T-helper 1 cell treated with Interleukin-12 subunit alpha and Interleukin-12 subunit beta and Interleukin-4 antibody, amounts not matched to agents 30 μg/mL and 1 μg/mL, for 36 hours (primary cell): ENCODE measurements at regions not wholly inside any gene's neighbourhood (a gene's known extent, or its start where the extent isn't known, plus 50 kb on each side); places are given as distances from the start of the nearest gene placed in this dataset.
"Not testable (repeated sequence)": the region's sequence is repeated elsewhere in the genome, so short reads cannot be mapped to it uniquely, and the experiment has no call there.

Source experiments
- H3K27ac Mint-ChIP-seq: one replicate; pipeline ENCODE4 v1.8.0; 2021; ENCODE audit warnings: mild to moderate bottlenecking, mixed read lengths
- H3K27me3 Mint-ChIP-seq: one replicate; pipeline ENCODE4 v1.8.0; 2021; ENCODE audit warnings: low read depth, mixed read lengths
- H3K36me3 Mint-ChIP-seq: one replicate; pipeline ENCODE4 v1.8.0; 2021; ENCODE audit warnings: low read depth, mixed read lengths
- H3K4me1 Mint-ChIP-seq: one replicate; pipeline ENCODE4 v1.8.0; 2021; ENCODE audit warnings: low read depth, mixed read lengths
- H3K4me3 Mint-ChIP-seq: one replicate; pipeline ENCODE4 v1.8.0; 2021; ENCODE audit warnings: mild to moderate bottlenecking, moderate library complexity, mixed read lengths
- H3K9me3 Mint-ChIP-seq: one replicate; pipeline ENCODE4 v1.8.0; 2021; ENCODE audit warnings: mixed read lengths

- Mint-ChIP-seq H3K4me1 (no peaks in the 10 kb centered on the region), H3K4me3 (no peak overlapping the region), H3K9me3 (no peaks in the 10 kb centered on the region), H3K27ac (no peak overlapping the region), H3K36me3 (no peaks in the 10 kb centered on the region), H3K27me3 (peaks cover 19% of the 10 kb centered on the region)
These were observed 170.2 kb upstream of the TPRG1 start for GRCh38 chr3:189001559-189001958.

GRCh38 chr3:189003410-189003809 lies 168.4 kb upstream of the TPRG1 start:
- Mint-ChIP-seq H3K4me3 (no peak overlapping the region), H3K27ac (no peak overlapping the region), H3K4me1 (no peaks in the 10 kb centered on the region), H3K9me3 (no peaks in the 10 kb centered on the region), H3K27me3 (peaks cover 19% of the 10 kb centered on the region), H3K36me3 (no peaks in the 10 kb centered on the region)

GRCh38 chr3:189013224-189013888 lies 158.4 kb upstream of the TPRG1 start:
- Mint-ChIP-seq H3K9me3 (peaks cover 45% of the 10 kb centered on the region), H3K4me3 (peak overlapping the region; percentile 5), H3K27ac (peak overlapping the region; percentile 22), H3K4me1 (peaks cover 19% of the 10 kb centered on the region), H3K36me3 (peaks cover 21% of the 10 kb centered on the region), H3K27me3 (peaks cover 25% of the 10 kb centered on the region)

GRCh38 chr3:189014526-189014925 lies 157.2 kb upstream of the TPRG1 start:
- Mint-ChIP-seq H3K4me3 (no peak overlapping the region), H3K9me3 (peaks cover 45% of the 10 kb centered on the region), H3K27ac (no peak overlapping the region), H3K36me3 (peaks cover 21% of the 10 kb centered on the region), H3K4me1 (peaks cover 19% of the 10 kb centered on the region), H3K27me3 (peaks cover 25% of the 10 kb centered on the region)

GRCh38 chr3:189022576-189023466 lies 148.9 kb upstream of the TPRG1 start:
- H3K36me3 Mint-ChIP-seq, H3K27ac Mint-ChIP-seq, H3K4me1 Mint-ChIP-seq: not testable (repeated sequence)
- H3K9me3 Mint-ChIP-seq = peaks cover 10% of the 10 kb centered on the region
- peak overlapping the region; percentile 19 for H3K4me3 Mint-ChIP-seq
- H3K27me3 Mint-ChIP-seq = peaks cover 14% of the 10 kb centered on the region

GRCh38 chr3:189025866-189026265 lies 145.9 kb upstream of the TPRG1 start:
- Mint-ChIP-seq H3K36me3 (peaks cover 4% of the 10 kb centered on the region), H3K27ac (no peak overlapping the region), H3K27me3 (peaks cover 30% of the 10 kb centered on the region), H3K4me1 (no peaks in the 10 kb centered on the region), H3K9me3 (peaks cover 26% of the 10 kb centered on the region), H3K4me3 (no peak overlapping the region)

- Mint-ChIP-seq H3K27me3 (peaks cover 33% of the 10 kb centered on the region), H3K9me3 (peaks cover 26% of the 10 kb centered on the region), H3K27ac (no peak overlapping the region), H3K4me3 (no peak overlapping the region), H3K4me1 (no peaks in the 10 kb centered on the region), H3K36me3 (peaks cover 4% of the 10 kb centered on the region)
These were observed 144.1 kb upstream of the TPRG1 start for GRCh38 chr3:189027626-189028155.

- Mint-ChIP-seq H3K4me1 (peaks cover 44% of the 10 kb centered on the region), H3K36me3 (peaks cover 9% of the 10 kb centered on the region), H3K4me3 (no peak overlapping the region), H3K27me3 (peaks cover under 1% of the 10 kb centered on the region), H3K27ac (peak overlapping the region; percentile 79), H3K9me3 (peaks cover 21% of the 10 kb centered on the region)
These were observed 132.7 kb upstream of the TPRG1 start for GRCh38 chr3:189038773-189039745.

GRCh38 chr3:189040656-189041335 lies 131.0 kb upstream of the TPRG1 start:
- no peaks in the 10 kb centered on the region for H3K27me3 Mint-ChIP-seq
- H3K27ac Mint-ChIP-seq = no peak overlapping the region
- peaks cover 49% of the 10 kb centered on the region for H3K4me1 Mint-ChIP-seq
- peaks cover 15% of the 10 kb centered on the region for H3K36me3 Mint-ChIP-seq
- H3K4me3 Mint-ChIP-seq = no peak overlapping the region
- peaks cover 9% of the 10 kb centered on the region for H3K9me3 Mint-ChIP-seq

- Mint-ChIP-seq H3K4me3 (peak overlapping the region; percentile 22), H3K27me3 (peaks cover under 1% of the 10 kb centered on the region), H3K36me3 (peaks cover 14% of the 10 kb centered on the region), H3K4me1 (peaks cover 55% of the 10 kb centered on the region), H3K9me3 (peaks cover 4% of the 10 kb centered on the region), H3K27ac (peak overlapping the region; percentile 83)
These were observed 130.2 kb upstream of the TPRG1 start for GRCh38 chr3:189041482-189042090.

- Mint-ChIP-seq H3K4me1 (peaks cover 57% of the 10 kb centered on the region), H3K36me3 (peaks cover 13% of the 10 kb centered on the region), H3K4me3 (no peak overlapping the region), H3K9me3 (no peaks in the 10 kb centered on the region), H3K27ac (no peak overlapping the region), H3K27me3 (peaks cover 3% of the 10 kb centered on the region)
These were observed 128.9 kb upstream of the TPRG1 start for GRCh38 chr3:189042832-189043231.

- Mint-ChIP-seq H3K27ac (peak overlapping the region; percentile 91), H3K9me3 (peaks cover 36% of the 10 kb centered on the region), H3K27me3 (peaks cover 6% of the 10 kb centered on the region), H3K4me1 (peaks cover 44% of the 10 kb centered on the region), H3K36me3 (peaks cover 28% of the 10 kb centered on the region), H3K4me3 (peak overlapping the region; percentile 72)
These were observed 122.1 kb upstream of the TPRG1 start for GRCh38 chr3:189049458-189050236.

- Mint-ChIP-seq H3K4me3 (no peak overlapping the region), H3K9me3 (peaks cover 36% of the 10 kb centered on the region), H3K27ac (no peak overlapping the region), H3K4me1 (peaks cover 34% of the 10 kb centered on the region), H3K27me3 (peaks cover 7% of the 10 kb centered on the region), H3K36me3 (peaks cover 26% of the 10 kb centered on the region)
These were observed 118.4 kb upstream of the TPRG1 start for GRCh38 chr3:189053322-189053721.
